WTC11 (cell line): ENCODE measurements at regions not wholly inside any gene's neighbourhood (a gene's known extent, or its start where the extent isn't known, plus 50 kb on each side); places are given as distances from the start of the nearest gene placed in this dataset.

Experiments
- ATF3 ChIP-seq: sonication (generic); formaldehyde crosslinking; conservative IDR thresholded peaks from 2 replicates; pipeline ENCODE4 v1.8.1; 2022; ENCODE audit warnings: mild to moderate bottlenecking, missing genetic modification reagents
- CREM ChIP-seq: sonication (generic); formaldehyde crosslinking; IDR thresholded peaks from 2 replicates; pipeline ENCODE4 v1.8.1; 2022; ENCODE audit warnings: mild to moderate bottlenecking, missing genetic modification reagents, moderate library complexity
- ESRRA ChIP-seq: sonication (generic); formaldehyde crosslinking; IDR thresholded peaks from 2 replicates; pipeline ENCODE4 v1.8.1; 2022; ENCODE audit warnings: mild to moderate bottlenecking, missing genetic modification reagents, borderline replicate concordance
- FOXP4 ChIP-seq: sonication (generic); formaldehyde crosslinking; IDR thresholded peaks from 2 replicates; pipeline ENCODE4 v1.8.0; 2022; ENCODE audit warnings: mild to moderate bottlenecking, missing genetic modification reagents
- JUN ChIP-seq: sonication (generic); formaldehyde crosslinking; IDR thresholded peaks from 2 replicates; pipeline ENCODE4 v1.8.0; 2023; ENCODE audit warnings: mild to moderate bottlenecking, missing genetic modification reagents
- NFYB ChIP-seq: sonication (generic); formaldehyde crosslinking; conservative IDR thresholded peaks from 2 replicates; pipeline ENCODE4 v1.8.0; 2022; ENCODE audit warnings: low read depth, missing genetic modification reagents
- TCF7 ChIP-seq: sonication (generic); formaldehyde crosslinking; IDR thresholded peaks from 2 replicates; pipeline ENCODE4 v1.8.0; 2022; ENCODE audit warnings: mild to moderate bottlenecking, low read depth, missing genetic modification reagents, moderate library complexity
- ZBTB43 ChIP-seq: sonication (generic); formaldehyde crosslinking; IDR thresholded peaks from 2 replicates; pipeline ENCODE4 v1.8.1; 2023; ENCODE audit warnings: mild to moderate bottlenecking, missing genetic modification reagents
- TF ChIP-seq, protein P1 (sequence below): fragments of 200-600 bp; IDR thresholded peaks from 2 replicates; pipeline ENCODE4 v1.8.0; 2022; ENCODE audit warnings: antibody characterized with exemption
- TF ChIP-seq, protein P2 (sequence below): sonication (generic); formaldehyde crosslinking; IDR thresholded peaks from 2 replicates; pipeline ENCODE4 v1.8.1; 2023; ENCODE audit warnings: mild to moderate bottlenecking, missing genetic modification reagents
- TF ChIP-seq, protein P3 (sequence below): sonication (generic); formaldehyde crosslinking; IDR thresholded peaks from 2 replicates; pipeline ENCODE4 v1.8.0; 2022; ENCODE audit warnings: mild to moderate bottlenecking, missing genetic modification reagents
- TF ChIP-seq, protein P4 (sequence below): fragments of 250-450 bp; sonication (Bioruptor Pico); IDR thresholded peaks from 2 replicates; pipeline ENCODE4 v1.9.0; 2021; ENCODE audit warnings: mild to moderate bottlenecking, borderline replicate concordance
- TF ChIP-seq, protein P5 (sequence below): sonication (generic); formaldehyde crosslinking; IDR thresholded peaks from 2 replicates; pipeline ENCODE4 v1.8.0; 2022; ENCODE audit warnings: mild to moderate bottlenecking, missing genetic modification reagents

DNA sequence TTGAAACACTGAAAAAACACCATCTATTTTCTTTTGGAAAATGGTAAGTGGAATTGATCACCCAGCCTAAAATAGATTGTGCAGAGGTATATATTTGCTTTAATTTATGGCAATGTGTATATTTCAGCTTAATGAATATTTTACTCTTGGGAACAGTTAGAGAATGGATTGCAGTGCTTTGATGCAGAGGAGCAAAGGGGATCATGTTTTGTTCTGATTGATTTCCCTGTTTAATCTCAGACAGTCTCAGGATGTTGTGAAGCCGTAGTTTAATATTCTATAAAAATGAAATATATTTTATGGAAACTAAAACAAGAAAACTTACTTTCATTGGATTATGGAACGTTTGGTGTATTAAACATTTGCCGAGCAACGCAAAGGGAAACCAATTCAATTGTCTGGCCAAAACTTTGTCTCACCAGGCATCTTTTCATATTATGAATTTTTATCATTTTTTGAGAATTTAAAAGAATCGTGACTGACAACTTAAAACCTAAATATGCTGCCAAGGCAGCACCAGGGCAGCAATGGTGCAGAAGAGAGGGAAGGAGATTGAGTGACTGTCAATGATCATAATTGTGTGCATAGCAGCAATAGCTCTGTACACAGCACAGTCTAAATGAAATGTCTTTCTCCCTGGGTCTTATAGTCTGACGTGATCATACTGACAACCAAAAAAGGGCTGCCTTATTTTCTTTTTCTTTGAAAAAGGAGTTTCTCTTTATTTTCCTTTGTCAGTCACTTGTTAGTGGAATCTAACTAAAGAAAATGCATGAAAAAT is 105.5 kb upstream of the EPHA7 start:
- TF ChIP-seq FOXP4 (CRISPR knock-in tag) = no peak
- TF ChIP-seq, protein P1, sequence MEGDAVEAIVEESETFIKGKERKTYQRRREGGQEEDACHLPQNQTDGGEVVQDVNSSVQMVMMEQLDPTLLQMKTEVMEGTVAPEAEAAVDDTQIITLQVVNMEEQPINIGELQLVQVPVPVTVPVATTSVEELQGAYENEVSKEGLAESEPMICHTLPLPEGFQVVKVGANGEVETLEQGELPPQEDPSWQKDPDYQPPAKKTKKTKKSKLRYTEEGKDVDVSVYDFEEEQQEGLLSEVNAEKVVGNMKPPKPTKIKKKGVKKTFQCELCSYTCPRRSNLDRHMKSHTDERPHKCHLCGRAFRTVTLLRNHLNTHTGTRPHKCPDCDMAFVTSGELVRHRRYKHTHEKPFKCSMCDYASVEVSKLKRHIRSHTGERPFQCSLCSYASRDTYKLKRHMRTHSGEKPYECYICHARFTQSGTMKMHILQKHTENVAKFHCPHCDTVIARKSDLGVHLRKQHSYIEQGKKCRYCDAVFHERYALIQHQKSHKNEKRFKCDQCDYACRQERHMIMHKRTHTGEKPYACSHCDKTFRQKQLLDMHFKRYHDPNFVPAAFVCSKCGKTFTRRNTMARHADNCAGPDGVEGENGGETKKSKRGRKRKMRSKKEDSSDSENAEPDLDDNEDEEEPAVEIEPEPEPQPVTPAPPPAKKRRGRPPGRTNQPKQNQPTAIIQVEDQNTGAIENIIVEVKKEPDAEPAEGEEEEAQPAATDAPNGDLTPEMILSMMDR = no peak
- no peak for TF ChIP-seq ZBTB43
- TF ChIP-seq NFYB (CRISPR knock-in tag) = no peak
- no peak for TF ChIP-seq CREM (CRISPR knock-in tag)
- no peak for TF ChIP-seq ESRRA (CRISPR knock-in tag)
- TF ChIP-seq, protein P2, sequence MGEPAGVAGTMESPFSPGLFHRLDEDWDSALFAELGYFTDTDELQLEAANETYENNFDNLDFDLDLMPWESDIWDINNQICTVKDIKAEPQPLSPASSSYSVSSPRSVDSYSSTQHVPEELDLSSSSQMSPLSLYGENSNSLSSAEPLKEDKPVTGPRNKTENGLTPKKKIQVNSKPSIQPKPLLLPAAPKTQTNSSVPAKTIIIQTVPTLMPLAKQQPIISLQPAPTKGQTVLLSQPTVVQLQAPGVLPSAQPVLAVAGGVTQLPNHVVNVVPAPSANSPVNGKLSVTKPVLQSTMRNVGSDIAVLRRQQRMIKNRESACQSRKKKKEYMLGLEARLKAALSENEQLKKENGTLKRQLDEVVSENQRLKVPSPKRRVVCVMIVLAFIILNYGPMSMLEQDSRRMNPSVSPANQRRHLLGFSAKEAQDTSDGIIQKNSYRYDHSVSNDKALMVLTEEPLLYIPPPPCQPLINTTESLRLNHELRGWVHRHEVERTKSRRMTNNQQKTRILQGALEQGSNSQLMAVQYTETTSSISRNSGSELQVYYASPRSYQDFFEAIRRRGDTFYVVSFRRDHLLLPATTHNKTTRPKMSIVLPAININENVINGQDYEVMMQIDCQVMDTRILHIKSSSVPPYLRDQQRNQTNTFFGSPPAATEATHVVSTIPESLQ (CRISPR knock-in tag) = no peak
- TF ChIP-seq TCF7 = no peak
- TF ChIP-seq, protein P3, sequence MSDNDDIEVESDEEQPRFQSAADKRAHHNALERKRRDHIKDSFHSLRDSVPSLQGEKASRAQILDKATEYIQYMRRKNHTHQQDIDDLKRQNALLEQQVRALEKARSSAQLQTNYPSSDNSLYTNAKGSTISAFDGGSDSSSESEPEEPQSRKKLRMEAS (CRISPR knock-in tag) = no peak
- TF ChIP-seq, protein P4, sequence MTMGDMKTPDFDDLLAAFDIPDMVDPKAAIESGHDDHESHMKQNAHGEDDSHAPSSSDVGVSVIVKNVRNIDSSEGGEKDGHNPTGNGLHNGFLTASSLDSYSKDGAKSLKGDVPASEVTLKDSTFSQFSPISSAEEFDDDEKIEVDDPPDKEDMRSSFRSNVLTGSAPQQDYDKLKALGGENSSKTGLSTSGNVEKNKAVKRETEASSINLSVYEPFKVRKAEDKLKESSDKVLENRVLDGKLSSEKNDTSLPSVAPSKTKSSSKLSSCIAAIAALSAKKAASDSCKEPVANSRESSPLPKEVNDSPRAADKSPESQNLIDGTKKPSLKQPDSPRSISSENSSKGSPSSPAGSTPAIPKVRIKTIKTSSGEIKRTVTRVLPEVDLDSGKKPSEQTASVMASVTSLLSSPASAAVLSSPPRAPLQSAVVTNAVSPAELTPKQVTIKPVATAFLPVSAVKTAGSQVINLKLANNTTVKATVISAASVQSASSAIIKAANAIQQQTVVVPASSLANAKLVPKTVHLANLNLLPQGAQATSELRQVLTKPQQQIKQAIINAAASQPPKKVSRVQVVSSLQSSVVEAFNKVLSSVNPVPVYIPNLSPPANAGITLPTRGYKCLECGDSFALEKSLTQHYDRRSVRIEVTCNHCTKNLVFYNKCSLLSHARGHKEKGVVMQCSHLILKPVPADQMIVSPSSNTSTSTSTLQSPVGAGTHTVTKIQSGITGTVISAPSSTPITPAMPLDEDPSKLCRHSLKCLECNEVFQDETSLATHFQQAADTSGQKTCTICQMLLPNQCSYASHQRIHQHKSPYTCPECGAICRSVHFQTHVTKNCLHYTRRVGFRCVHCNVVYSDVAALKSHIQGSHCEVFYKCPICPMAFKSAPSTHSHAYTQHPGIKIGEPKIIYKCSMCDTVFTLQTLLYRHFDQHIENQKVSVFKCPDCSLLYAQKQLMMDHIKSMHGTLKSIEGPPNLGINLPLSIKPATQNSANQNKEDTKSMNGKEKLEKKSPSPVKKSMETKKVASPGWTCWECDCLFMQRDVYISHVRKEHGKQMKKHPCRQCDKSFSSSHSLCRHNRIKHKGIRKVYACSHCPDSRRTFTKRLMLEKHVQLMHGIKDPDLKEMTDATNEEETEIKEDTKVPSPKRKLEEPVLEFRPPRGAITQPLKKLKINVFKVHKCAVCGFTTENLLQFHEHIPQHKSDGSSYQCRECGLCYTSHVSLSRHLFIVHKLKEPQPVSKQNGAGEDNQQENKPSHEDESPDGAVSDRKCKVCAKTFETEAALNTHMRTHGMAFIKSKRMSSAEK (CRISPR knock-in tag) = no peak
- TF ChIP-seq JUN = no peak
- TF ChIP-seq, protein P5, sequence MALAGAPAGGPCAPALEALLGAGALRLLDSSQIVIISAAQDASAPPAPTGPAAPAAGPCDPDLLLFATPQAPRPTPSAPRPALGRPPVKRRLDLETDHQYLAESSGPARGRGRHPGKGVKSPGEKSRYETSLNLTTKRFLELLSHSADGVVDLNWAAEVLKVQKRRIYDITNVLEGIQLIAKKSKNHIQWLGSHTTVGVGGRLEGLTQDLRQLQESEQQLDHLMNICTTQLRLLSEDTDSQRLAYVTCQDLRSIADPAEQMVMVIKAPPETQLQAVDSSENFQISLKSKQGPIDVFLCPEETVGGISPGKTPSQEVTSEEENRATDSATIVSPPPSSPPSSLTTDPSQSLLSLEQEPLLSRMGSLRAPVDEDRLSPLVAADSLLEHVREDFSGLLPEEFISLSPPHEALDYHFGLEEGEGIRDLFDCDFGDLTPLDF (CRISPR knock-in tag) = no peak
- TF ChIP-seq ATF3 (CRISPR knock-in tag) = no peak
